Hepatocyte (in vitro differentiated cells): ENCODE measurements at regions not wholly inside any gene's neighbourhood (a gene's known extent, or its start where the extent isn't known, plus 50 kb on each side); places are given as distances from the start of the nearest gene placed in this dataset.

Source experiments
- DNase-seq: peaks from one replicate; pipeline ENCODE4 v3.0.0-alpha.2; 2016; ENCODE audit warnings: low spot score
- H2AFZ ChIP-seq: fragments of 200-600 bp; sonication (generic); 2 replicates; pipeline ENCODE4 v1.6.0; 2016; ENCODE audit warnings: antibody characterized with exemption, mild to moderate bottlenecking
- H3K27ac ChIP-seq: fragments of 200-600 bp; sonication (generic); 2 replicates; pipeline ENCODE4 v1.5.1; 2016; ENCODE audit warnings: mild to moderate bottlenecking
- H3K27me3 ChIP-seq: fragments of 200-600 bp; sonication (generic); 2 replicates; pipeline ENCODE4 v1.6.1; 2016
- H3K36me3 ChIP-seq: fragments of 200-600 bp; sonication (generic); replicated peaks from 2 replicates; pipeline ENCODE4 v1.5.1; 2016; ENCODE audit warnings: low read depth; ENCODE audit not compliant: insufficient read depth
- H3K4me1 ChIP-seq: fragments of 200-600 bp; sonication (generic); 2 replicates; pipeline ENCODE4 v1.5.1; 2016; ENCODE audit warnings: mild to moderate bottlenecking, moderate library complexity; ENCODE audit not compliant: insufficient read depth
- H3K4me2 ChIP-seq: fragments of 200-600 bp; sonication (generic); 2 replicates; pipeline ENCODE4 v1.6.0; 2016
- H3K4me3 ChIP-seq: fragments of 200-600 bp; sonication (generic); 2 replicates; pipeline ENCODE4 v1.5.1; 2016; ENCODE audit warnings: mild to moderate bottlenecking
- H3K79me2 ChIP-seq: fragments of 200-600 bp; sonication (generic); 2 replicates; pipeline ENCODE4 v1.6.0; 2017; ENCODE audit warnings: mild to moderate bottlenecking
- H3K9me2 ChIP-seq: fragments of 200-600 bp; sonication (generic); replicated peaks from 2 replicates; pipeline ENCODE4 v1.6.0; 2017; ENCODE audit warnings: mild to moderate bottlenecking; ENCODE audit not compliant: insufficient read depth
- H3K9me3 ChIP-seq: fragments of 200-600 bp; sonication (generic); 2 replicates; pipeline ENCODE4 v1.5.1; 2016; ENCODE audit warnings: low read depth, mild to moderate bottlenecking
- H4K20me1 ChIP-seq: fragments of 200-600 bp; sonication (generic); 2 replicates; pipeline ENCODE4 v1.6.0; 2016; ENCODE audit warnings: mild to moderate bottlenecking; ENCODE audit not compliant: insufficient read depth, poor library complexity, severe bottlenecking
- CTCF ChIP-seq: fragments of 200-600 bp; sonication (generic); IDR thresholded peaks from 2 replicates; pipeline ENCODE4 v1.5.1; 2016; ENCODE audit warnings: antibody characterized with exemption, mild to moderate bottlenecking; ENCODE audit not compliant: poor library complexity
- EZH2 ChIP-seq: fragments of 200-600 bp; sonication (generic); IDR thresholded peaks from 2 replicates; pipeline ENCODE4 v1.6.1; 2016; ENCODE audit warnings: antibody characterized with exemption, mild to moderate bottlenecking, borderline replicate concordance
- EZH2phosphoT487 ChIP-seq: fragments of 200-600 bp; sonication (generic); IDR thresholded peaks from one replicate; pipeline ENCODE4 v1.6.1; 2018; ENCODE audit warnings: antibody characterized with exemption, mild to moderate bottlenecking, low read depth, moderate library complexity; ENCODE audit not compliant: unreplicated experiment, severe bottlenecking
- WGBS: methylation state at CpG from one replicate; pipeline ENCODE4 v1.1.6; 2016; ENCODE audit warnings: low lambda C conversion rate; ENCODE audit errors: missing lambda C conversion rate; 5-methylcytosine and 5-hydroxymethylcytosine counted together

DNA sequence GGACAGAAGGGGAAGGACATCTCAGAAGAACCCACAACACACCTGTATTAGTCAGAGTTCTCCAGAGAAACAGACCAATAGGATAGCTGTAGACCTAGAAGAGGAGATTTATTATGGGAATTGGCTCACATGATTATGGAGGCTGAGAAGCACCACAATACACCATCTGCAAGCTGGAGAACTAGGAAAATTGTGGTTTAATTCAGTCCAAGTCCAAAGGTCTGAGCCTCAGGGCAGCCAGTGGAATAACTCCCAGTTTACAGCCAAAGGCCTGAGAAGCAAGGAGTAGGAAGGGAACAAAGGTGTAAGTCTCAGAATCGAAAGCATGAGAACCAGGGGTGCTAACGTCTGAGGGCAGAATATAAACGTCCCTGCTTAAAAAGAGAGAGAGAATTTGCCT is 99.6 kb upstream of the AUTS2 start:
- no peak overlapping the region for H3K27ac ChIP-seq
- H3K36me3 ChIP-seq, result no peaks in the 10 kb centered on the region
- no peaks in the 10 kb centered on the region for H3K27me3 ChIP-seq
- H3K9me2 ChIP-seq, result no peaks in the 10 kb centered on the region
- no peak for TF ChIP-seq EZH2phosphoT487
- no peak for TF ChIP-seq EZH2
- TF ChIP-seq CTCF, result no peak
- no peaks in the 10 kb centered on the region for H4K20me1 ChIP-seq
- peak; percentile 9 for DNase-seq
- WGBS, result 94% methylated on average over 3 of the region's 3 CpGs
- no peaks in the 10 kb centered on the region for H3K9me3 ChIP-seq
- H3K79me2 ChIP-seq, result no peaks in the 10 kb centered on the region
- H2AFZ ChIP-seq, result no peak overlapping the region
- no peak overlapping the region for H3K4me3 ChIP-seq
- no peak overlapping the region for H3K4me2 ChIP-seq
- no peaks in the 10 kb centered on the region for H3K4me1 ChIP-seq

DNA sequence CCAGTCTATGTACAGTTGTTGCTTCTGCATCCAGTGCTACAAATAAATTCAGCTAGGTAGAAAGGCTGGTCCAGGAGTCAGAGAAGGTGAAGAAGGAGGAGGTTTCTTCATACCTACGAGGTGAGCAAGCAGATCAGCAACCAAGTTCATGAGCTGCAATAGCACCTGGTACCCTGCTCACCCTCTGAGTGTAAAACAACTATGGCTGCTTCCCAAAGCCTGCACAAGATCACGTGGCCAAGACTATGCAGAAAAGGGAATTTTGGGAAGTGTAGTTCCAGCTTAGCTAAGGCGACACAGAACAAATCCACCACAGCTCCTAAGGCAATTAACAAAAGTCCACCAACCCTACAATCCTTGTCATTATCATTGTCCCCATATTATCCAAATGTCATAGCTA is 95.9 kb upstream of the AUTS2 start:
- Histone ChIP-seq H3K4me3 (no peak overlapping the region), H2AFZ (no peak overlapping the region), H3K4me1 (no peaks in the 10 kb centered on the region), H3K9me2 (no peaks in the 10 kb centered on the region), H3K27me3 (no peaks in the 10 kb centered on the region), H3K27ac (no peak overlapping the region), H3K9me3 (no peaks in the 10 kb centered on the region), H4K20me1 (no peaks in the 10 kb centered on the region), H3K79me2 (no peaks in the 10 kb centered on the region), H3K4me2 (no peak overlapping the region), H3K36me3 (no peaks in the 10 kb centered on the region)
- 89% methylated on average over 3 of the region's 3 CpGs for WGBS
- TF ChIP-seq EZH2 (no peak), EZH2phosphoT487 (no peak), CTCF (no peak)
- DNase-seq, result no peak

DNA sequence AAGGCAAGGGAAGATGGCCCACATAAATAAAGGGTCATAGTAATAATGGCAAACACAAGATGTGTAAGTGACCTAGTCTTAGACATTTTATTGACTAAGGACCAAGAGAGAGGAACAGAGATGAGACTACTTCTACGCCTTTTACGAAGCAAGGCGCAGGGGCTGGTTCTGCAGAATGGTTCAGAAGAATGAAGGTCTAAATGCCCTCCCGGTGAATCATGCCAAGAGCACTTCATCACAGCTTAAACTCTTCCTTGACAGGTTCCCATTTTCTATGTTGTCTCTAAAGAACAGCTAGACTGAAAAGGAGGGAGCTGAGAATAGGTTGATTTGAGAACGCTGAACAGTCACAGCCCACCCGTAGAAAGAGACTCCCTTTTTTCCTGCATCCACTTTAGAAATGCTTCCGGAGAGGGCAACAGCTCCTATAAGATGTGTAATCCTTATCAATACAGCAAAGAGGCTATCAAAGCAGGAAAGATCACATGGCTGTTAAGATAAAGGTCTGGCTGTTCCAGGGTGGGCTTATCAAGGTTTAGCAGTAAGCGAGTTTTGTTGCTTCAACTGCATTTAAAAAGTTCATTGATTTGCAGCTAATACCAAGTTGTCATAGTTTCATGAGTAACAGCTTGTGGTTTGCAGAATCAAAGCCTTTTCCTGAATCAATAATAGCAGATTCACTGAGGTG is 93.4 kb upstream of the AUTS2 start:
- Histone ChIP-seq H3K79me2 (no peaks in the 10 kb centered on the region), H3K27ac (no peak overlapping the region), H3K9me3 (no peaks in the 10 kb centered on the region), H3K4me3 (no peak overlapping the region), H3K9me2 (no peaks in the 10 kb centered on the region), H3K4me1 (no peaks in the 10 kb centered on the region), H4K20me1 (no peaks in the 10 kb centered on the region), H2AFZ (no peak overlapping the region), H3K27me3 (no peaks in the 10 kb centered on the region), H3K4me2 (no peak overlapping the region), H3K36me3 (no peaks in the 10 kb centered on the region)
- TF ChIP-seq EZH2phosphoT487, result no peak
- TF ChIP-seq CTCF, result no peak
- no peak for TF ChIP-seq EZH2
- 49% methylated on average over 8 of the region's 8 CpGs for WGBS
- DNase-seq, result no peak

- H3K9me3 ChIP-seq, result no peaks in the 10 kb centered on the region
- TF ChIP-seq EZH2phosphoT487, result no peak
- no peak for TF ChIP-seq CTCF
- TF ChIP-seq EZH2, result no peak
- 93% methylated on average over 2 of the region's 2 CpGs for WGBS
- no peak overlapping the region for H3K27ac ChIP-seq
- DNase-seq, result no peak
- no peaks in the 10 kb centered on the region for H3K79me2 ChIP-seq
- H3K36me3 ChIP-seq, result no peaks in the 10 kb centered on the region
- no peak overlapping the region for H2AFZ ChIP-seq
- H3K4me2 ChIP-seq, result no peak overlapping the region
- no peaks in the 10 kb centered on the region for H3K4me1 ChIP-seq
- H3K27me3 ChIP-seq, result no peaks in the 10 kb centered on the region
- no peaks in the 10 kb centered on the region for H4K20me1 ChIP-seq
- H3K9me2 ChIP-seq, result no peaks in the 10 kb centered on the region
- H3K4me3 ChIP-seq, result no peak overlapping the region
These were observed 89.5 kb upstream of the AUTS2 start for GRCh38 chr7:69508736-69509135.
